Osteocyte (in vitro differentiated cells): ENCODE measurements at regions not wholly inside any gene's neighbourhood (a gene's known extent, or its start where the extent isn't known, plus 50 kb on each side); places are given as distances from the start of the nearest gene placed in this dataset.

ENCODE experiments used
- DNase-seq: peaks from one replicate; pipeline ENCODE4 v3.0.0; 2021; ENCODE audit warnings: mixed read lengths; ENCODE audit not compliant: unreplicated experiment; ENCODE audit errors: extremely low spot score
- H3K27ac Mint-ChIP-seq: one replicate; pipeline ENCODE4 v1.8.0; 2021; ENCODE audit warnings: mild to moderate bottlenecking, mixed read lengths; ENCODE audit not compliant: unreplicated experiment
- H3K27me3 Mint-ChIP-seq: one replicate; pipeline ENCODE4 v1.8.0; 2021; ENCODE audit warnings: mixed read lengths; ENCODE audit not compliant: unreplicated experiment
- H3K36me3 Mint-ChIP-seq: one replicate; pipeline ENCODE4 v1.8.0; 2021; ENCODE audit warnings: mixed read lengths; ENCODE audit not compliant: unreplicated experiment
- H3K4me1 Mint-ChIP-seq: one replicate; pipeline ENCODE4 v1.8.0; 2021; ENCODE audit warnings: mixed read lengths; ENCODE audit not compliant: unreplicated experiment
- H3K4me3 Mint-ChIP-seq: one replicate; pipeline ENCODE4 v1.8.0; 2021; ENCODE audit warnings: mild to moderate bottlenecking, moderate library complexity, mixed read lengths; ENCODE audit not compliant: unreplicated experiment
- H3K9me3 Mint-ChIP-seq: one replicate; pipeline ENCODE4 v1.8.0; 2021; ENCODE audit warnings: mixed read lengths; ENCODE audit not compliant: unreplicated experiment
- TF ChIP-seq, protein P1 (sequence below): fragments of 200-600 bp; sonication (generic); IDR thresholded peaks from 2 replicates; pipeline ENCODE4 v1.5.0; 2021; ENCODE audit warnings: antibody characterized with exemption, mild to moderate bottlenecking, moderate library complexity

- Mint-ChIP-seq H3K36me3 (no peaks in the 10 kb centered on the region), H3K27ac (no peak overlapping the region), H3K4me3 (no peak overlapping the region), H3K4me1 (no peaks in the 10 kb centered on the region), H3K27me3 (no peaks in the 10 kb centered on the region), H3K9me3 (peaks cover 31% of the 10 kb centered on the region)
- TF ChIP-seq, protein P1, sequence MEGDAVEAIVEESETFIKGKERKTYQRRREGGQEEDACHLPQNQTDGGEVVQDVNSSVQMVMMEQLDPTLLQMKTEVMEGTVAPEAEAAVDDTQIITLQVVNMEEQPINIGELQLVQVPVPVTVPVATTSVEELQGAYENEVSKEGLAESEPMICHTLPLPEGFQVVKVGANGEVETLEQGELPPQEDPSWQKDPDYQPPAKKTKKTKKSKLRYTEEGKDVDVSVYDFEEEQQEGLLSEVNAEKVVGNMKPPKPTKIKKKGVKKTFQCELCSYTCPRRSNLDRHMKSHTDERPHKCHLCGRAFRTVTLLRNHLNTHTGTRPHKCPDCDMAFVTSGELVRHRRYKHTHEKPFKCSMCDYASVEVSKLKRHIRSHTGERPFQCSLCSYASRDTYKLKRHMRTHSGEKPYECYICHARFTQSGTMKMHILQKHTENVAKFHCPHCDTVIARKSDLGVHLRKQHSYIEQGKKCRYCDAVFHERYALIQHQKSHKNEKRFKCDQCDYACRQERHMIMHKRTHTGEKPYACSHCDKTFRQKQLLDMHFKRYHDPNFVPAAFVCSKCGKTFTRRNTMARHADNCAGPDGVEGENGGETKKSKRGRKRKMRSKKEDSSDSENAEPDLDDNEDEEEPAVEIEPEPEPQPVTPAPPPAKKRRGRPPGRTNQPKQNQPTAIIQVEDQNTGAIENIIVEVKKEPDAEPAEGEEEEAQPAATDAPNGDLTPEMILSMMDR: no peak
- no peak for DNase-seq
Measured at GRCh38 chr5:166772770-166773169, 1518.7 kb upstream of the WWC1 start.

DNA sequence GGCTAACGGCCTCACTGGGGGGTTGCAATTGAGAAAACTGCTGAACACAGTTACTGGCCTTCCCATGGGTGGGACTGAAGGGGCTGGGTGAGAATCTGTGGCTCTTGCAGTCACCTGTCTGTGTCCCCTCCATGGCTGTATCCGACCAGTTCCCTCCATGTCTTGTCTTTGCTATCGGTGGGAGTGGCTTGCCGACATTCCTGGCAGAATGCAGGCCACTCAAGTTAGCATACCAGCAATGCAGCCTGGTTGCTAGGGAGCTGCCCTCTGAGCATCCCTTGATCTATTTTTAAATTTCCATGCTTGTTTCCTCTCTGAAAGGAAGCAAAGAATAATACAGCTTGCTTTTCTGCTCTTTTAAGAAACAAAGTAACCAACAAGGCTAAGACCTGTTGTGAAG is 1509.7 kb upstream of the WWC1 start:
- no peaks in the 10 kb centered on the region for H3K4me1 Mint-ChIP-seq
- TF ChIP-seq, protein P1: no peak
- H3K9me3 Mint-ChIP-seq: peaks cover 18% of the 10 kb centered on the region
- H3K4me3 Mint-ChIP-seq: no peak overlapping the region
- H3K27me3 Mint-ChIP-seq: no peaks in the 10 kb centered on the region
- H3K36me3 Mint-ChIP-seq: no peaks in the 10 kb centered on the region
- H3K27ac Mint-ChIP-seq: no peak overlapping the region
- no peak for DNase-seq

- TF ChIP-seq, protein P1: no peak
- DNase-seq: no peak
- Mint-ChIP-seq H3K36me3 (no peaks in the 10 kb centered on the region), H3K9me3 (peaks cover 33% of the 10 kb centered on the region), H3K4me1 (no peaks in the 10 kb centered on the region), H3K4me3 (no peak overlapping the region), H3K27ac (no peak overlapping the region), H3K27me3 (no peaks in the 10 kb centered on the region)
Measured at GRCh38 chr5:166784545-166785078, 1506.8 kb upstream of the WWC1 start.

DNA sequence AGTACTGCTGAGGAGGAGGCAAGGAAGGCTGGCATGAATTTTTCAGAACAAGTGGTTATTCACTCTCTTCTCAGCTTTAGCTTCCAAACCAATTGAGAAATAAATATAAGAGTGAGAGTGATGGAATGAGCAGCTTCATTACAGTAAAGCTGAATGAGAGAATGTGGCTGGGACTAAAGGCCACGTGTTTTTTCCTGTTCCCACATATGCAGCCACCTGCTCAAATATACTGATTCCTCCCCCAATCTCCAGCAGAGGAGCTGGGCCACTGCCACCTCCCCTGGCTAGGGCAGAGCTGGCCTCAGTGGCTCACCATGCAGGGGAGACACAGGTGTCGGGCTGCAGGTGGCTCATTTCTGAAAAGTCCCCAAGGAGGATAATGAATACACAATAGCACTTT is 1505.3 kb upstream of the WWC1 start:
- H3K27ac Mint-ChIP-seq: no peak overlapping the region
- TF ChIP-seq, protein P1: no peak

DNA sequence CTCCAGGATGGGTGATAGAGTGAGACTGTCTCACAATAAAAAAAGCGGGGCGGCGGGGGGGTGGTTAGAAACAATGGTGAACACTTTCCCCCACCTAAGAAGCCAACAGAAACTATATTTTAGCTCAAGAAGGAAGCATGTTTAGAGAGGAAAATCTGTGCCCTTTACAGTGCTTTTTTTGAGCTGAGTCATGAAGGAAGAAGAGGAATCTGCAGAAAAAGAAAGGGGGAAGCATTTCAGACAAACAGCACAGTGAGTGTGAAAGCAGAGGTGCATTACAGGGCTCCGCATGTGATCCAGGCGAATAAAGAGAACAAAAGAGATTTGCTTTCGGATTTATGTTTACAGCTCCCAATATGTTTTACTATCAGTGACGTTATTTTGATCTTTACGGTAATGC is 1504.6 kb upstream of the WWC1 start:
- no peaks in the 10 kb centered on the region for H3K36me3 Mint-ChIP-seq
- no peak for DNase-seq
- H3K9me3 Mint-ChIP-seq: peaks cover 41% of the 10 kb centered on the region
- H3K4me3 Mint-ChIP-seq: no peak overlapping the region
- TF ChIP-seq, protein P1: no peak
- no peak overlapping the region for H3K27ac Mint-ChIP-seq
- no peaks in the 10 kb centered on the region for H3K4me1 Mint-ChIP-seq
- no peaks in the 10 kb centered on the region for H3K27me3 Mint-ChIP-seq

More for the DNA sequence above, 1505.3 kb upstream of the WWC1 start:
- peaks cover 41% of the 10 kb centered on the region for H3K9me3 Mint-ChIP-seq
- no peak overlapping the region for H3K4me3 Mint-ChIP-seq
- no peak for DNase-seq
- H3K4me1 Mint-ChIP-seq: no peaks in the 10 kb centered on the region
- H3K36me3 Mint-ChIP-seq: no peaks in the 10 kb centered on the region
- H3K27me3 Mint-ChIP-seq: no peaks in the 10 kb centered on the region
